GM19351 (cell line): ENCODE measurements at regions not wholly inside any gene's neighbourhood (a gene's known extent, or its start where the extent isn't known, plus 50 kb on each side); places are given as distances from the start of the nearest gene placed in this dataset.
"Not testable (repeated sequence)": the region's sequence is repeated elsewhere in the genome, so short reads cannot be mapped to it uniquely, and the experiment has no call there.

ENCODE experiments used
- ATAC-seq: cut with Tn5 transposase; IDR thresholded peaks from one replicate; pipeline ENCODE4 v1.9.1; 2021; ENCODE audit warnings: mild to moderate bottlenecking, moderate library complexity; ENCODE audit not compliant: unreplicated experiment

DNA sequence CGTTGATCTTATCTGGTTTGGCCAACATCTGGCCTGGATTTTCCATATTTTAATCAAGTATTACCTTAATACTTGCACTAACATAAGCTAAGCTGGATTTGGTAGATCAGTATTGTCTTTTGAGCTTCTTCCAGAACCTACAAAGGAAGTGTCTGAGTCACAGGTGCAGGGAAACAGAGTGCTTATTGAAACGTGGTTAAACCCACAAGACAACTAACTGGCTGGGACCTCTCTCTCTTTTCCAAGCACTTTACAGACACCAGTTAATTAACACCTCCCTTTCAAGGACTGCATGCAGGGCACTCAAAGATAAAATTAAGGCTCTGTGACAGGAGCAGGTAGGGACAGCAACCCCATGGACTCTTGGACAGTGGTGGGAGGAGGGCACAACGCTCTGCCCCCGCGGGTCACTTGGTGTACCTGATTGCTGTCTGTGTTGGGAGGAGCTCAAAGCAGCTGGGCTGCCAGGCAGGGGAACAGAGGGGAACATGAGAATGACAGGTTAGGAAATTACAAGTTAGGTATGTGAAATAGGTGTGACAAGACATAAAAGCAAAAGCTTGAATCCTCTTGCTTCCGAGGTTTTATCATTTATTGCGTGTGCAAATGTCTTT lies 133.7 kb upstream of the MON1B start:
- ATAC-seq, result no peak

DNA sequence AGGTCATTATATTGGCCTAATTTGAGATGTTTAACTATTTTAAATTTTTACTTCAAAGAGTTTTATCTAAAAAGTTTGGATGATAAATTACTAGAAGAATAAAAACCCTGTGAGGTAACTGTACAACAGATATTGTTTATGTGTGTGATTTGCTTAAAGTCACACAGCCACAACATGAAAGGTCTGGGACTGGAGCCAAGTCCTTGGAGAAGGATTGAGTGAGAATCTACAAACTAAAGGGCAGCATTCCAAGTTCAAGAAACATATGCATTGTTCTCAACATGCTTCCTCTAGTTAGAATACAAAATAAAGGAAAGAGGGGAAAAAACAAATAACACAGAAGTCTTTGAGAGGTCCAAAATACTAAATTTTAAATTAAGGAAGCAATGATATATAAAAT lies 131.5 kb upstream of the MON1B start:
- ATAC-seq, result no peak

- ATAC-seq, result no peak
Observed at GRCh38 chr16:77060614-77061013, 130.4 kb upstream of the MON1B start.

DNA sequence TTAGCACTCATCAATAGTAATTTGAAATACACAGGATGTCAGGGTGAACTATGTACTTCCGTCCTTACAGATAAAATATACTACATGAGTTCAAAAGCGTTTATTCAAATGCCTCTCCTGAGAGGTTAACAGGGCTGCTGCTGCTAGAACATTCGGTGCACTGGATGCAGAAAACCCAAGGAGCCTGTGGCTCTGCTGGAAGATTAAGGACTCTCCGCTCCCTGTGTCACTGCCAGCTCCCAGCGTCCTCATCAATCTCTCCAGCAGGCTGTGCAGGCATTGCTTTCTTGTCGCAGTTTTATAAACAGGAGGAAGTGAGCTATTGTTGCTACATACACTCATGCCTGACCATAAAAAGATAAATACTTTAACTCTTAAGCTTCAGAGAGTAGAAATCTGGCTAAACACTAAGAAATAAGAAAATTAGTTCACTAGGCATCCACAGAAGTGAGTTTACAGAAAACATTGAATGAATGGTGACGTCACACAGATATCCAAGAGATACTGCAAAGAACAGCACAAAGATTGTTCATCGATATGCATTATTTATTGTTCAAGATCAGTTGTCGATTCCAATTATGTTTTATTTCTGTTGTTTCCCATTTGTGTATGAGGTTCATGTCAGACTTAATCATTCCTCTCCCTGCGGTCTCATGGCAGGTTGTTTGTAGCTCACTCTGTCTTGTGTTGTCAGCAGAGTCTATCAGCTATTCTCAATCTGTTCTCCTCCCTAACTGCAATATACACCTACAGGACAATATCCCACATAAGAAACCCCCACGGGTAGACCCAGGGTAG lies 127.9 kb upstream of the MON1B start:
- ATAC-seq, result no peak

DNA sequence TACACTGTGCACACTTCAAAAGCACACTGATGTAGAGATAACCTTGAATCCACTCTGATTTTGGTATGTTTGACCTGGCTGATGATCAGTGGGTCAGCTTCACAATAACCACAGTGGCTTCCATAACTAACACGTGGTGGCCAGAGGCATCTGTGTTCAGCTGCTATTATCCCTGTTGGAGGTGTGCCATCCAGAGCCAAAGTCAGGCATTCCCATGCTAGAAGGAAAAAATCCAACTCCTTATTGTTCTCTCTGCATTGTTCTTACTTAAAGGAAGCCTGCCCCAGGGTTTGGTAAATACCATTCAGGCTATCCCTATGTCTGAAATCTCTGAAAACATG lies 127.3 kb upstream of the MON1B start:
- no peak for ATAC-seq

GRCh38 chr16:77064037-77064436 lies 127.0 kb upstream of the MON1B start:
- no peak for ATAC-seq

GRCh38 chr16:77066896-77067496 lies 124.0 kb upstream of the MON1B start:
- no peak for ATAC-seq

DNA sequence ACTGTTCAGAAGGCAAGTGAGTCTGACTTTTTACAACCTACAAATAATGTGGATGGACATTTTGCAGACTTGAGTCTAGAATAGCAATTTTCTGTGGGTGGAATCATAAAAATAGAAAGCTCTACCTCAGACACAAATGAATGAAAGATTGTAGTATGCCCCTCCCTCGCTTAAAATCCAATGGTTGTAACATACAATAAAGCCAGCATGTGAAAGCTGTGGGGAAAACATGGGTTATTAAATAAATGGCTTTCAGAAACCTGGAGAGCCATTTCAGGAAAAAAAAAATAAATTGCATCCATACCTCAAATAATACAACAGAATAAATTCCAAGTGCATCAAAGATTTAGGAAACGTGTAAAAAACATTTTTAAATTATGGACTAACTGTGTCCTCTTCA lies 123.1 kb upstream of the MON1B start:
- no peak for ATAC-seq

DNA sequence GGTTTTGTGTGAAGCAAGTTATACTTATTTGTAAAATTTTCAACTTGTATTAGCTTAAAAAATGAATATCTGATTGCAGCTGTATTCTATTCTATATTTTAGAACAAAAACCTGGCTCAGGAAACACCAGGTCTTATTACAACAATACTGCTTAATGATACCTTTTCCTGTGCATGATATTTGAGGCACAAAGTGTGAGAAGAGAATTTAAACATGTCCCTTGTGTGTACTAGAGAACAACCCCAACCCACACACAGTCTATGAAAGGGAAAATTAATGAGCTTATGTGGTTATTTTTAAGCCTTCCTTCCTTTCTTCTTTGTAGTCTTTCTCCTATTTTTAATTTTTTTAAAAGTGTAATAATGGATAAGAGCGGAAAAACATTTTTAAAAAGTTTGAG lies 122.6 kb upstream of the MON1B start:
- ATAC-seq, result no peak

DNA sequence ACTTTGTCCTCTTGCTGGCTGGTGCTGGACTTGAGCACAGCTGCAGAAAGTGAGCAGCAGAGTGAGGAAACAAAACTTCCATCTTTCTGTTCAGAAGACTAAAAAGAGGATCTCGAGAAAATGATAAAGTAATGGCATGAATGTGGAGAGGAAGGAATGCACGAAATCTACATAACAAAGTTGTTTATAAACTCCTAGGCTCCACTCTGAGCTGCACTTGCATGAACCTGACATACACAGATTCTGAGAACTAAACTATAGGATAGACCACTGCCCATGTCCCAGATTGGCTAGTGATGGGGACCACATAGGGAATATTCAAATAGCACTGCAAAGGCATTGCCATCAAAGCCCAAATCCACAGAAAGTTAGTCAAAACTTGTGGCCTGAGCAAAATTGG lies 121.1 kb upstream of the MON1B start:
- no peak for ATAC-seq

DNA sequence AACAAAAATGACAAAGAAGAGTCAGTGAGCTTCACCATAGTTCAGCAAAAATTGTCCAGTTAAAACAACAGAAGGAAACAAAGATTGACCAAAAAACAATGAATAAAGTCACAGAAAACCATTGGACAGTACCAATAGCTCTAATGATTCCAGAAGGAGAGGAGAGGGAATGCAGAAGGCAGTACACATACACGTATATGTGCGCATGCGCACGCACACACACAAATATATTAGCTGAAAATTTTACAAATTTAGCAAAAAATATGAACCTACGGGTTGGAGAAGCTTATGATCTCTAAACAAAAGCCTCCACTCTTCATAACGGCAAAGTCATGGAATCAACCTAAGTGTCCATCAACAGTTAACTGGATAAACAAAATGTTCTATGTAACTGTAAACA lies 120.3 kb upstream of the MON1B start:
- ATAC-seq, result no peak

DNA sequence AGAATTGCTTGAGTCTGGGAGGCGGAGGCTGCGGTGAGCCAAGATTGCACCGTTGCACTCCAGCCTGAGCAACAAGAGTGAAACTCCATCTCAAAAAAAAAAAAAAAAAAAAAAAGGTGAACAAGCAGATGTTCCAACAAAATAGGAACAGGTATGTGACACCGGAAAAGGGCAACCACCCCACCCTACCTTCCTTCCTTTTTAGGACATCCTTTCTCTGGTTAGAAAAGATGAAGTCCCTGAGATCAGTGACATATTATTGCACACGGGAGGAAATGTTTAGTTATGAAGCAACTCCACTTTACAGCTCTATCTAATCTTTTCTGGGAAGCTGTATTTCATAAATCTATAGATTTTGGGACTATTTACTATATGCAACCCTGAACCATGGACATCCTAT lies 114.2 kb upstream of the MON1B start:
- no peak for ATAC-seq

DNA sequence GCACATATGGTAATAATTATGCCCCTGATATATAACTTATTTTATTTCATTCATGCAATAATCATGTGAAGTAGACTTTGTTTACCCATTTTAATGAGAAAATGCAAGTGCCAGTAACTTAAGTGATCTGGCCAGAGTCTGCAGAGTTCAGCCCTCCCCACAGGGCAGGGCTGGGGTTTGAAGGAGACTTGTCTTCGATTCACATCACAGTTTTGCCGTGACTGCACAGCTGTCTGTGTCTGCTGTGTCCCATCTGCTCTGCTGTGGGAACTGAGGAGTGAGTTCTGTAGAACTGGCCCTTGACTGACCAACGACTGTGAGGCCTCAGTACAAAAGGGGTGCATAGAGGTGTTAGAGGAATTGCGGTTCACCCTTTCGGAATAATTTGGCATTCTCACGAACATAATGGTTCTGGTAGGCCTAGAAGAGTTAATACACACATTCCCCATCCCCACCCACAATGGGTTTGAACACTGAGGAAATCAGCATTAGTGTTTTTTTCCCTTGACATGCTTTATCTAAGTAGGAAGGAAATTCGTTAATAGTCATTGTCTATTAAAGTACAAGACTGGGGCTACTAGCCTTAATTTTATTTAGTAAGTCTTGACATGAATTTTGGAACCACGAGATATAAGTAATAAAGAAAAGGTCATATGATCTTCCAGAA lies 113.6 kb upstream of the MON1B start:
- no peak for ATAC-seq

DNA sequence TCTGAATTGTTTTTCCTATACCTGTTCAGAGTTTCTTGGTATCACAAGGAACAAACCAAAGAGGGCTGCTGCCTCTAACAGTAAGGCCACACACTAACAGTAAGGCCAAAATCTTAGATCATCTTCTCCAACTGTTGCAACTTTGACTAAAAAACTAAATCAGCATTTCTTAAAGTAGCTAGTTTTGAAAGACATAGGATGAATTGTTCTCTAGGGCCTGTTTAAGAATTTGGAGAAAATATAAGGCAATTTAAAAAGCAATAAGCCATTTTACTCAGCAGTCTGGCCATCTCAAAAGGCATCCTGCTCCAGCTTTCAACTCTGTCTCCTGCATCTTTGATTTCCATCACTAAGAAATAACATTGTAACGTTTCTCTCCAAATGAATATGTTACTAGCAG lies 105.0 kb upstream of the MON1B start:
- no peak for ATAC-seq

DNA sequence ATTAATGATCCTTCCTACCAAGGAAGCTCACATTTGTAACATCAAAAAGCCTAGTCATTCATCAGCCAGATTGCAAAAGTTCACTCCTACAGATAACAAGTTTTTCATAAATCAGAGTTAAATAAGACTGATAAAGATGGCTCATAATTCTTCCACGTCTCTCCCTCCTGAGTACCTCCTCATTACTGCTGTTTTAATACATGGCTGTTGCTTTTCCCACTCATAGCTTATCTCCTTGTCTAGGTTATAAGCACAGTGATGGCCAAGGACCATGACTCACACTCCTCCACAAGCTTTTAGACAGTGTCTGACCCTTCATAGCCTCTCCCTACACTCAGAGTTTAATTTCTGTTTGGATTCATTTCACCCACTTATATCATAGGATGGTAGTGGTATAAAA lies 100.9 kb upstream of the MON1B start:
- ATAC-seq, result no peak

DNA sequence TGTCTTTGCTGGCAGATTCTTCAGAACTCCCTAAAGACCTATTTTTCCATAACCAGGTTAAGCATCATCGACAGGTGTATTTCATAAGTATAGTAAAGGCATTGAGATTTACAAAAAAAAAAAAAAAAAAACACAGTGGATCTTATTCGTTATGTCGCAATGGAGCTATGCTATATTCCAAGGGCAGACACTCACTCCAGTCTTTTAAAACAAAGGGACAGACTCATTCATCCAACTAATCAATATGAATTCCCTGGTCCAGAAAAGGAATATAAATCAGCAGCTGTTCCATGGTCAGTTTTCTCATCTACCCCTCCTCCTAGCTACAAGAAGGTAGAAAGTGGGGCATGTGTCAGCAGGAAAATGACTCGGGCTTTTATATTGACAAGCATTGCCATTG lies 97.7 kb upstream of the MON1B start:
- no peak for ATAC-seq

GRCh38 chr16:77093999-77094398 lies 97.0 kb upstream of the MON1B start:
- ATAC-seq, result no peak

- ATAC-seq, result no peak
Observed at GRCh38 chr16:77111056-77111565, 79.9 kb upstream of the MON1B start.

DNA sequence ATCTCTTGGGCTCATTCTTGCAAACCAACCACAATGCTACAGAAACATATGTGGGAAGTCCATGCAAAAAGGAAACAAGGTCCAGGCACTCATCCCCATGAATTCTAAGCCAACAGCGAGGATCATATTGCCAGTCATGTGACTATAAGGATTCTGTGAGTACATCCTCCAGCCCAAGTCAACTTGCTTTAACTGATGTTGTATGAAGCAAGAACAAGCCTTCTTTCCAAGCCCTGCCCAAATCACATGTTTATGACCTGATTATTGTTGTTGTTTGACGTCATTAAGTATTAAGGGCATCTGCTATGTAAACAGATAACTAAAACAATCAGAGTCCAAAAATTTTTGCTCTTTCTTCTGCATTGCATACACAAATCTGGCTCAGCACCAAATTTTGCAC lies 78.2 kb upstream of the MON1B start:
- no peak for ATAC-seq

GRCh38 chr16:77113835-77114234 lies 77.2 kb upstream of the MON1B start:
- no peak for ATAC-seq

DNA sequence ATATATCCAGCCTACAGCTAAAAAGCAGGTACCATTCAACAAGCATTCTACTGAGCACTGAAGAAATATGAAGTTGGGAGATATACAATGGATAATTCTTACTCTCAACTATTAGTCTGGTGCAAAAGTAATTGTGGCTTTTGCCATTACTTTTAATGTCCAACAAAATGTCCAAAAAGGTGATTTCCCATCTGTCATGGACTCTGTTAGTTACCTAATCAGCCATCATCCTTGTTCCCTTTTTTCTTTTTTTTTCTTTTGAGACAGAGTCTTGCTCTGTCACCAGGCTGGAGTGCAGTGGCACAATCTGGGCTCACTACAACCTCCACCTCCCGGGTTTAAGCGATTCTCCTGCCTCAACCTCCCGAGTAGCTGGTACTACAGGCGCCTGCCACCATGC lies 76.6 kb upstream of the MON1B start:
- not testable (repeated sequence) for ATAC-seq

GRCh38 chr16:77116856-77117255 lies 74.1 kb upstream of the MON1B start:
- ATAC-seq, result no peak
